ENCODE measurements at regions not wholly inside any gene's neighbourhood (a gene's known extent, or its start where the extent isn't known, plus 50 kb on each side); places are given as distances from the start of the nearest gene placed in this dataset.

- TF ChIP-seq CTCF (IDR thresholded peaks at IDR 0.05; ENCODE audit: control extremely low read depth, extremely low read depth, low read depth, missing control alignments), result no peak
- POLR2A ChIA-PET, result no interaction called here
- DNase-seq (ENCODE audit: extremely low spot score), result no peak
- CTCF ChIA-PET, result no interaction called here
Measured at GRCh38 chr6:169139179-169139971, 114.3 kb downstream of the THBS2 start.

- TF ChIP-seq CTCF (IDR thresholded peaks at IDR 0.05; ENCODE audit: control extremely low read depth, extremely low read depth, low read depth, missing control alignments), result no peak
- no peak for DNase-seq (ENCODE audit: extremely low spot score)
- ChIA-PET CTCF (interaction anchor here (1.3 kb wide), 1 partner anchor 11 kb away, joined by 3 read pairs; no protein-coding TSS in a partner anchor), POLR2A (no interaction called here)
Measured at GRCh38 chr6:169132352-169132940, 121.2 kb downstream of the THBS2 start.

GRCh38 chr6:169131390-169131789, 122.3 kb downstream of the THBS2 start:
- TF ChIP-seq CTCF (IDR thresholded peaks at IDR 0.05; ENCODE audit: control extremely low read depth, extremely low read depth, low read depth, missing control alignments), result no peak
- no peak for DNase-seq (ENCODE audit: extremely low spot score)
- CTCF ChIA-PET, result no interaction called here
- POLR2A ChIA-PET, result no interaction called here

- ChIA-PET POLR2A (no interaction called here), CTCF (no interaction called here)
- no peak for TF ChIP-seq CTCF (IDR thresholded peaks at IDR 0.05; ENCODE audit: control extremely low read depth, extremely low read depth, low read depth, missing control alignments)
- no peak for DNase-seq (ENCODE audit: extremely low spot score)
Measured at GRCh38 chr6:169130113-169130512, 123.5 kb downstream of the THBS2 start.

- no peak for DNase-seq (ENCODE audit: extremely low spot score)
- ChIA-PET CTCF (interaction anchor here (0.7 kb wide), 1 partner anchor 12 kb away, joined by 3 read pairs; no protein-coding TSS in a partner anchor), POLR2A (no interaction called here)
Measured at GRCh38 chr6:169121013-169121412, 132.6 kb downstream of the THBS2 start.

GRCh38 chr6:169119669-169120068, 134.0 kb downstream of the THBS2 start:
- DNase-seq (ENCODE audit: extremely low spot score), result no peak
- POLR2A ChIA-PET, result no interaction called here
- no peak for TF ChIP-seq CTCF (IDR thresholded peaks at IDR 0.05; ENCODE audit: control extremely low read depth, extremely low read depth, low read depth, missing control alignments)
- CTCF ChIA-PET, result no interaction called here

More at GRCh38 chr6:169121013-169121412, 132.6 kb downstream of the THBS2 start:
- no peak for TF ChIP-seq CTCF (IDR thresholded peaks at IDR 0.05; ENCODE audit: control extremely low read depth, extremely low read depth, low read depth, missing control alignments)

All from GM10248 (cell line).